CD4-positive, alpha-beta memory T cell (primary cell): ENCODE measurements at regions not wholly inside any gene's neighbourhood (a gene's known extent, or its start where the extent isn't known, plus 50 kb on each side); places are given as distances from the start of the nearest gene placed in this dataset.

Experiments used
- CTCF ChIA-PET: fragments of 350-600 bp; sonication (Branson Sonifier 250); formaldehyde crosslinking; loops from one replicate; lab custom pipeline; 2021; ENCODE audit warnings: inconsistent platforms; ENCODE audit not compliant: partially characterized antibody; lab: Charles Lee
- POLR2A ChIA-PET: fragments of 350-600 bp; sonication (Branson Sonifier 250); formaldehyde crosslinking; loops from one replicate; lab custom pipeline; 2021; ENCODE audit not compliant: partially characterized antibody; lab: Charles Lee
- DNase-seq, 5 donors: peaks; one replicate each; pipeline versions ENCODE4 v3.0.0 to v3.0.0-alpha.2; 2020 to 2022; ENCODE audit warnings: mixed read lengths in 1 of 5
- H3K27ac ChIP-seq: one replicate; pipeline ENCODE4 v1.7.0; 2013; ENCODE audit warnings: low read depth, low read length
- H3K27me3 ChIP-seq: 2 replicates; pipeline ENCODE4 v1.7.0; 2013; ENCODE audit warnings: mild to moderate bottlenecking, low read length, moderate library complexity; ENCODE audit not compliant: insufficient read depth
- H3K36me3 ChIP-seq: 2 replicates; pipeline ENCODE4 v1.7.0; 2013; ENCODE audit warnings: mild to moderate bottlenecking, low read length, moderate library complexity; ENCODE audit not compliant: insufficient read depth
- H3K4me1 ChIP-seq: 2 replicates; pipeline ENCODE4 v1.7.0; 2013; ENCODE audit warnings: mild to moderate bottlenecking, low read length, moderate library complexity; ENCODE audit not compliant: insufficient read depth
- H3K4me3 ChIP-seq, 2 donors: one replicate each; pipeline ENCODE4 v1.7.0; 2013; ENCODE audit warnings: low read length in 2 of 2, mild to moderate bottlenecking in 1 of 2
- H3K9me3 ChIP-seq, 2 donors: one replicate each; pipeline ENCODE4 v1.7.0; 2013; ENCODE audit warnings: low read length in 2 of 2, control low read depth in 1 of 2; ENCODE audit not compliant: control insufficient read depth in 1 of 2
- H3K27ac Mint-ChIP-seq, 7 donors: one replicate each; pipeline ENCODE4 v1.8.0; 2020 to 2021; ENCODE audit warnings: mixed read lengths in 7 of 7, mild to moderate bottlenecking in 6 of 7, inconsistent platforms in 3 of 7, moderate library complexity in 3 of 7
- H3K27me3 Mint-ChIP-seq, 2 donors: one replicate each; pipeline ENCODE4 v1.8.0; 2020 to 2021; ENCODE audit warnings: mixed read lengths in 2 of 2
- H3K36me3 Mint-ChIP-seq, 2 donors: one replicate each; pipeline ENCODE4 v1.8.0; 2020 to 2021; ENCODE audit warnings: mixed read lengths in 2 of 2, inconsistent platforms in 1 of 2, mild to moderate bottlenecking in 1 of 2
- H3K4me1 Mint-ChIP-seq, 4 donors: one replicate each; pipeline ENCODE4 v1.8.0; 2020 to 2021; ENCODE audit warnings: mixed read lengths in 4 of 4, mild to moderate bottlenecking in 1 of 4
- H3K4me3 Mint-ChIP-seq, 8 donors: one replicate each; pipeline ENCODE4 v1.8.0; 2020 to 2021; ENCODE audit warnings: mixed read lengths in 8 of 8, mild to moderate bottlenecking in 7 of 8, moderate library complexity in 6 of 8, inconsistent platforms in 3 of 8
- H3K9me3 Mint-ChIP-seq, 8 donors: one replicate each; pipeline ENCODE4 v1.8.0; 2020 to 2021; ENCODE audit warnings: mixed read lengths in 8 of 8, mild to moderate bottlenecking in 5 of 8, inconsistent platforms in 3 of 8, moderate library complexity in 1 of 8
- intact Hi-C: fragments of 100-400 bp; cut with micrococcal nuclease; formaldehyde crosslinking; loops from one replicate; pipeline ENCODE4 v1.15.1; 2023

- Mint-ChIP-seq H3K9me3 (no peaks in the 10 kb centered on the region), H3K27ac (no peak overlapping the region), H3K36me3 (peaks cover 5 to 27% of the 10 kb centered on the region in 2 donors), H3K4me1 (peaks cover 0 to 21% (median 17%) of the 10 kb centered on the region in 4 donors), H3K27me3 (no peaks in the 10 kb centered on the region), H3K4me3 (no peak overlapping the region)
- ChIA-PET CTCF (interaction anchor here (0.8 to 1.1 kb wide), 3 partner anchors 20 to 305 kb away, joined by 3 to 6 read pairs (median 3); no protein-coding TSS in a partner anchor), POLR2A (no interaction called here)
- intact Hi-C loops, result no loop called here
- H3K27me3 ChIP-seq, result no peaks in the 10 kb centered on the region
- no peaks in the 10 kb centered on the region for H3K4me1 ChIP-seq
- no peaks in the 10 kb centered on the region for H3K36me3 ChIP-seq
- H3K4me3 ChIP-seq, result no peak overlapping the region
- no peaks in the 10 kb centered on the region for H3K9me3 ChIP-seq
- no peak for DNase-seq
- no peak overlapping the region for H3K27ac ChIP-seq
Measured at GRCh38 chr10:60463746-60464145, 74.1 kb upstream of the ANK3 start.

GRCh38 chr10:60461688-60462087 is 72.0 kb upstream of the ANK3 start:
- H3K4me1 ChIP-seq, result no peaks in the 10 kb centered on the region
- intact Hi-C loops, result no loop called here
- Mint-ChIP-seq H3K4me1 (peaks cover 0 to 25% (median 18%) of the 10 kb centered on the region in 4 donors), H3K27ac (no peak overlapping the region), H3K4me3 (no peak overlapping the region), H3K9me3 (peaks cover 0 to 2% (median 0%) of the 10 kb centered on the region in 8 donors), H3K27me3 (no peaks in the 10 kb centered on the region), H3K36me3 (peaks cover 5 to 28% of the 10 kb centered on the region in 2 donors)
- H3K27me3 ChIP-seq, result no peaks in the 10 kb centered on the region
- no peaks in the 10 kb centered on the region for H3K9me3 ChIP-seq
- no peak for DNase-seq
- no peaks in the 10 kb centered on the region for H3K36me3 ChIP-seq
- H3K4me3 ChIP-seq, result no peak overlapping the region
- CTCF ChIA-PET, result no interaction called here
- H3K27ac ChIP-seq, result no peak overlapping the region
- POLR2A ChIA-PET, result no interaction called here

- H3K36me3 ChIP-seq, result no peaks in the 10 kb centered on the region
- H3K9me3 Mint-ChIP-seq, result peaks cover 0 to 2% (median 0%) of the 10 kb centered on the region in 8 donors
- H3K4me3 Mint-ChIP-seq, result no peak overlapping the region
- H3K4me1 ChIP-seq, result no peaks in the 10 kb centered on the region
- POLR2A ChIA-PET, result no interaction called here
- intact Hi-C loops, result no loop called here
- no peak for DNase-seq
- CTCF ChIA-PET, result interaction anchor here (0.8 to 1.1 kb wide), 2 partner anchors 24 to 309 kb away, joined by 4 read pairs; no protein-coding TSS in a partner anchor
- H3K27me3 Mint-ChIP-seq, result no peaks in the 10 kb centered on the region
- H3K27ac Mint-ChIP-seq, result peak overlapping the region in 2 of 7 donors; percentile 5 to 60
- no peaks in the 10 kb centered on the region for H3K27me3 ChIP-seq
- H3K4me3 ChIP-seq, result no peak overlapping the region
- H3K27ac ChIP-seq, result no peak overlapping the region
- H3K36me3 Mint-ChIP-seq, result peaks cover 0 to 17% of the 10 kb centered on the region in 2 donors
- H3K4me1 Mint-ChIP-seq, result peaks cover 0 to 28% (median 14%) of the 10 kb centered on the region in 4 donors
- no peaks in the 10 kb centered on the region for H3K9me3 ChIP-seq
Measured at GRCh38 chr10:60459701-60460457, 70.2 kb upstream of the ANK3 start.

- Histone ChIP-seq H3K27ac (no peak overlapping the region), H3K4me3 (no peak overlapping the region), H3K27me3 (no peaks in the 10 kb centered on the region), H3K9me3 (no peaks in the 10 kb centered on the region), H3K36me3 (no peaks in the 10 kb centered on the region), H3K4me1 (no peaks in the 10 kb centered on the region)
- Mint-ChIP-seq H3K4me3 (no peak overlapping the region), H3K36me3 (peaks cover 0 to 15% of the 10 kb centered on the region in 2 donors), H3K27ac (no peak overlapping the region), H3K9me3 (peaks cover 0 to 2% (median 0%) of the 10 kb centered on the region in 8 donors), H3K4me1 (peaks cover 0 to 15% (median 11%) of the 10 kb centered on the region in 4 donors), H3K27me3 (no peaks in the 10 kb centered on the region)
- ChIA-PET CTCF (no interaction called here), POLR2A (no interaction called here)
- DNase-seq, result no peak
- intact Hi-C loops, result no loop called here
Measured at GRCh38 chr10:60456053-60456452, 66.4 kb upstream of the ANK3 start.

GRCh38 chr10:60454336-60454735 is 64.7 kb upstream of the ANK3 start:
- no peak overlapping the region for H3K4me3 ChIP-seq
- Mint-ChIP-seq H3K36me3 (peaks cover 0 to 15% of the 10 kb centered on the region in 2 donors), H3K4me3 (peak overlapping the region in 1 of 8 donors; percentile 3), H3K4me1 (peaks cover 0 to 17% (median 4%) of the 10 kb centered on the region in 4 donors), H3K27ac (no peak overlapping the region), H3K9me3 (peaks cover 0 to 2% (median 0%) of the 10 kb centered on the region in 8 donors), H3K27me3 (no peaks in the 10 kb centered on the region)
- H3K36me3 ChIP-seq, result no peaks in the 10 kb centered on the region
- no peak for DNase-seq
- no peaks in the 10 kb centered on the region for H3K4me1 ChIP-seq
- ChIA-PET POLR2A (no interaction called here), CTCF (no interaction called here)
- H3K27ac ChIP-seq, result no peak overlapping the region
- H3K9me3 ChIP-seq, result no peaks in the 10 kb centered on the region
- intact Hi-C loops, result no loop called here
- H3K27me3 ChIP-seq, result no peaks in the 10 kb centered on the region

- CTCF ChIA-PET, result interaction anchor here (0.7 kb wide), 1 partner anchor 8 kb away, joined by 3 read pairs; no protein-coding TSS in a partner anchor
Measured at GRCh38 chr10:60453036-60453435, 63.4 kb upstream of the ANK3 start.

GRCh38 chr10:60450291-60450690 is 60.6 kb upstream of the ANK3 start:
- CTCF ChIA-PET, result no interaction called here
- no peaks in the 10 kb centered on the region for H3K27me3 ChIP-seq
- H3K4me3 ChIP-seq, result no peak overlapping the region
- POLR2A ChIA-PET, result no interaction called here
- no peak overlapping the region for H3K27ac Mint-ChIP-seq
- intact Hi-C loops, result no loop called here
- H3K36me3 Mint-ChIP-seq, result peaks cover 0 to 10% of the 10 kb centered on the region in 2 donors
- peaks cover 12% of the 10 kb centered on the region for H3K4me1 ChIP-seq
- no peak overlapping the region for H3K27ac ChIP-seq
- no peaks in the 10 kb centered on the region for H3K9me3 Mint-ChIP-seq
- H3K36me3 ChIP-seq, result no peaks in the 10 kb centered on the region
- no peaks in the 10 kb centered on the region for H3K9me3 ChIP-seq
- peaks cover 18 to 25% (median 21%) of the 10 kb centered on the region in 4 donors for H3K4me1 Mint-ChIP-seq
- H3K4me3 Mint-ChIP-seq, result no peak overlapping the region
- no peaks in the 10 kb centered on the region for H3K27me3 Mint-ChIP-seq
- no peak for DNase-seq

More at GRCh38 chr10:60453036-60453435, 63.4 kb upstream of the ANK3 start:
- H3K27me3 ChIP-seq, result no peaks in the 10 kb centered on the region
- POLR2A ChIA-PET, result no interaction called here
- H3K4me3 Mint-ChIP-seq, result no peak overlapping the region
- H3K36me3 Mint-ChIP-seq, result peaks cover 0 to 10% of the 10 kb centered on the region in 2 donors
- H3K27ac ChIP-seq, result no peak overlapping the region
- no peaks in the 10 kb centered on the region for H3K27me3 Mint-ChIP-seq
- no peaks in the 10 kb centered on the region for H3K4me1 ChIP-seq
- no peaks in the 10 kb centered on the region for H3K36me3 ChIP-seq
- intact Hi-C loops, result no loop called here
- peak overlapping the region in 2 of 7 donors; percentile 19 to 58 for H3K27ac Mint-ChIP-seq
- DNase-seq, result no peak
- H3K4me3 ChIP-seq, result no peak overlapping the region
- no peaks in the 10 kb centered on the region for H3K9me3 ChIP-seq
- H3K9me3 Mint-ChIP-seq, result peaks cover 0 to under 1% (median 0%) of the 10 kb centered on the region in 8 donors
- H3K4me1 Mint-ChIP-seq, result peaks cover 4 to 20% (median 7%) of the 10 kb centered on the region in 4 donors
